H1 (cell line): ENCODE measurements at regions not wholly inside any gene's neighbourhood (a gene's known extent, or its start where the extent isn't known, plus 50 kb on each side); places are given as distances from the start of the nearest gene placed in this dataset.
A peak's percentile ranks its signal among the peaks of the same experiment; 100 is the strongest.

ENCODE experiments used
- ASH2L ChIP-seq: fragments of 200-600, 300-600 bp; sonication (generic); IDR thresholded peaks from one replicate; pipeline ENCODE4 v1.7.1; 2017; ENCODE audit warnings: low read length
- ATF3 ChIP-seq: IDR thresholded peaks from 2 replicates; pipeline ENCODE4 v1.6.1; 2011; ENCODE audit warnings: low read depth, mild to moderate bottlenecking, low read length; ENCODE audit not compliant: insufficient read depth
- BCL11A ChIP-seq, 2 experiments: IDR thresholded peaks; one replicate each; pipeline ENCODE4 v1.6.1; 2011; ENCODE audit warnings: low read depth in 2 of 2, low read length in 2 of 2, mild to moderate bottlenecking in 2 of 2
- CBX8 ChIP-seq: fragments of 300-800, 300-1000 bp; sonication (generic); IDR thresholded peaks from 2 replicates; pipeline ENCODE4 v1.7.1; 2016; ENCODE audit warnings: low read depth, low read length, borderline replicate concordance
- CEBPB ChIP-seq: IDR thresholded peaks from 2 replicates; pipeline ENCODE4 v1.6.1; 2012; ENCODE audit warnings: low read depth, low read length
- CREB1 ChIP-seq: IDR thresholded peaks from 2 replicates; pipeline ENCODE4 v1.6.1; 2012; ENCODE audit warnings: inconsistent platforms
- EP300 ChIP-seq, 2 experiments: IDR thresholded peaks; 1 replicate in 1 of 2; 2 replicates in 1 of 2; pipeline ENCODE4 v1.6.1; 2011 to 2012; ENCODE audit warnings: low read depth in 2 of 2, low read length in 2 of 2, mild to moderate bottlenecking in 2 of 2, borderline replicate concordance in 1 of 2, inconsistent platforms in 1 of 2, moderate library complexity in 1 of 2
- GTF2F1 ChIP-seq: IDR thresholded peaks from 2 replicates; pipeline ENCODE4 v1.6.1; 2012; ENCODE audit warnings: low read depth, low read length, improper control_type of control experiment, borderline replicate concordance
- HDAC2 ChIP-seq, 2 experiments: fragments of 300-600 bp in 1 of 2; sonication (generic) in 1 of 2; IDR thresholded peaks; 2 replicates each; pipeline ENCODE4 v1.6.1; 2011 to 2012; ENCODE audit warnings: low read depth in 2 of 2, low read length in 2 of 2, mild to moderate bottlenecking in 2 of 2, moderate library complexity in 2 of 2, borderline replicate concordance in 1 of 2, inconsistent platforms in 1 of 2
- HDAC6 ChIP-seq: IDR thresholded peaks from one replicate; pipeline ENCODE4 v1.7.1; 2012; ENCODE audit warnings: low read depth, mild to moderate bottlenecking, inconsistent platforms, low read length, moderate library complexity
- KDM4A ChIP-seq: IDR thresholded peaks from one replicate; pipeline ENCODE4 v1.7.1; 2012; ENCODE audit warnings: low read depth, mild to moderate bottlenecking, moderate library complexity, low read length, inconsistent platforms; ENCODE audit not compliant: severe bottlenecking
- NANOG ChIP-seq: IDR thresholded peaks from 2 replicates; pipeline ENCODE4 v1.6.1; 2011; ENCODE audit warnings: low read length, low read depth, mild to moderate bottlenecking, inconsistent platforms; ENCODE audit not compliant: insufficient read depth, poor library complexity, severe bottlenecking
- NRF1 ChIP-seq: IDR thresholded peaks from 2 replicates; pipeline ENCODE4 v1.6.1; 2011; ENCODE audit warnings: mild to moderate bottlenecking, low read depth, low read length, improper control_type of control experiment
- PHF8 ChIP-seq: fragments of 200-600 bp; sonication (generic); conservative IDR thresholded peaks from 2 replicates; pipeline ENCODE4 v1.7.1; 2012; ENCODE audit warnings: low read depth, mild to moderate bottlenecking, inconsistent platforms, low read length, moderate library complexity
- POLR2AphosphoS5 ChIP-seq: IDR thresholded peaks from 2 replicates; pipeline ENCODE4 v1.6.1; 2011; ENCODE audit warnings: low read depth, low read length
- RFX5 ChIP-seq: IDR thresholded peaks from 2 replicates; pipeline ENCODE4 v1.6.1; 2011; ENCODE audit warnings: low read depth, low read length, improper control_type of control experiment, borderline replicate concordance
- SP2 ChIP-seq: IDR thresholded peaks from 2 replicates; pipeline ENCODE4 v1.6.1; 2012; ENCODE audit warnings: mild to moderate bottlenecking, low read length, inconsistent platforms
- SRF ChIP-seq: IDR thresholded peaks from 2 replicates; pipeline ENCODE4 v1.6.1; 2011; ENCODE audit warnings: mild to moderate bottlenecking, low read depth, low read length, moderate library complexity
- TBP ChIP-seq: IDR thresholded peaks from 2 replicates; pipeline ENCODE4 v1.6.1; 2011; ENCODE audit warnings: low read depth, low read length, improper control_type of control experiment
- TCF12 ChIP-seq: IDR thresholded peaks from 2 replicates; pipeline ENCODE4 v1.6.1; 2011; ENCODE audit warnings: low read depth, mild to moderate bottlenecking, low read length
- ZNF274 ChIP-seq: IDR thresholded peaks from 2 replicates; pipeline ENCODE4 v1.7.0; 2012; ENCODE audit warnings: low read length, borderline replicate concordance; ENCODE audit errors: extremely low read depth
- TF ChIP-seq, protein P1 (sequence below), 3 experiments: IDR thresholded peaks; 1 replicate in 2 of 3; 2 replicates in 1 of 3; pipeline versions ENCODE4 v1.5.1 to v1.6.1; 2011; ENCODE audit warnings: low read length in 3 of 3, mild to moderate bottlenecking in 3 of 3, inconsistent platforms in 2 of 3, low read depth in 1 of 3, moderate library complexity in 1 of 3; ENCODE audit not compliant: insufficient read depth in 1 of 3; ENCODE audit errors: control extremely low read depth in 1 of 3

- TF ChIP-seq NANOG (no peak), CBX8 (no peak), RFX5 (no peak), TCF12 (no peak), HDAC2 (IDR thresholded peaks at IDR 0.05; ENCODE audit: borderline replicate concordance in 1 of 2, low read depth in 2 of 2, low read length in 2 of 2) (no peak), SRF (no peak), ATF3 (peak; percentile 65), TBP (no peak), ZNF274 (no peak), EP300 (IDR thresholded peaks at IDR 0.05; ENCODE audit: borderline replicate concordance in 1 of 2, low read depth in 2 of 2, low read length in 2 of 2) (no peak), ASH2L (no peak), SP2 (no peak), KDM4A (no peak), BCL11A (IDR thresholded peaks at IDR 0.05; ENCODE audit: low read depth in 2 of 2, low read length in 2 of 2) (no peak), HDAC6 (no peak), PHF8 (no peak), CREB1 (no peak), POLR2AphosphoS5 (no peak), GTF2F1 (no peak), NRF1 (no peak), CEBPB (peak; percentile 60; the same call in 1 of the 2 replicates)
- TF ChIP-seq, protein P1, sequence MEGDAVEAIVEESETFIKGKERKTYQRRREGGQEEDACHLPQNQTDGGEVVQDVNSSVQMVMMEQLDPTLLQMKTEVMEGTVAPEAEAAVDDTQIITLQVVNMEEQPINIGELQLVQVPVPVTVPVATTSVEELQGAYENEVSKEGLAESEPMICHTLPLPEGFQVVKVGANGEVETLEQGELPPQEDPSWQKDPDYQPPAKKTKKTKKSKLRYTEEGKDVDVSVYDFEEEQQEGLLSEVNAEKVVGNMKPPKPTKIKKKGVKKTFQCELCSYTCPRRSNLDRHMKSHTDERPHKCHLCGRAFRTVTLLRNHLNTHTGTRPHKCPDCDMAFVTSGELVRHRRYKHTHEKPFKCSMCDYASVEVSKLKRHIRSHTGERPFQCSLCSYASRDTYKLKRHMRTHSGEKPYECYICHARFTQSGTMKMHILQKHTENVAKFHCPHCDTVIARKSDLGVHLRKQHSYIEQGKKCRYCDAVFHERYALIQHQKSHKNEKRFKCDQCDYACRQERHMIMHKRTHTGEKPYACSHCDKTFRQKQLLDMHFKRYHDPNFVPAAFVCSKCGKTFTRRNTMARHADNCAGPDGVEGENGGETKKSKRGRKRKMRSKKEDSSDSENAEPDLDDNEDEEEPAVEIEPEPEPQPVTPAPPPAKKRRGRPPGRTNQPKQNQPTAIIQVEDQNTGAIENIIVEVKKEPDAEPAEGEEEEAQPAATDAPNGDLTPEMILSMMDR (IDR thresholded peaks at IDR 0.05; ENCODE audit: control extremely low read depth in 1 of 3, insufficient read depth in 1 of 3, low read depth in 1 of 3, low read length in 3 of 3) = peak; percentile 78 to 90 (median 86)
Measured at GRCh38 chr7:142482891-142483658, 225.2 kb upstream of the PRSS58 start (continued).
